ENCODE measurements at regions not wholly inside any gene's neighbourhood (a gene's known extent, or its start where the extent isn't known, plus 50 kb on each side); places are given as distances from the start of the nearest gene placed in this dataset.
A peak's percentile ranks its signal among the peaks of the same experiment; 100 is the strongest.
"Not testable (repeated sequence)": the region's sequence is repeated elsewhere in the genome, so short reads cannot be mapped to it uniquely, and the experiment has no call there.

DNA sequence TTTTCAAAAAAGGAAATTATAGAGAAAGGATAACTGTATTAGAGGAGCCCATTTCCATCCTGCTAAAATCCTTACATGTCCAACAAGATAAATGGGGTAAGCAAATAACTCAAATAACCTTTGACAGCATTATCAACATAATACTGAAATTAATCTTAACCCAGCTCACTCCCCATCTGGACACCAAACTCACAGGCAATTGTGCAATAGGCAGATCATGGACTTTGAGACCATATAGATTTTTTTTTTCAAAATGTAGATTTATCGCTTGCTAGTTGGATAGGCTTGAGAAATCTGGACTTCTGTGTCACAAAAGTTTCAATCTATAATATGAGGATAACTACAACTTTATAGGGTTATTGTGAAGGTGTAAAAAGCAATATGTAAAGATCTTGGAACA lies 134.4 kb upstream of the ASCC3 start:
- no peak for DNase-seq

DNA sequence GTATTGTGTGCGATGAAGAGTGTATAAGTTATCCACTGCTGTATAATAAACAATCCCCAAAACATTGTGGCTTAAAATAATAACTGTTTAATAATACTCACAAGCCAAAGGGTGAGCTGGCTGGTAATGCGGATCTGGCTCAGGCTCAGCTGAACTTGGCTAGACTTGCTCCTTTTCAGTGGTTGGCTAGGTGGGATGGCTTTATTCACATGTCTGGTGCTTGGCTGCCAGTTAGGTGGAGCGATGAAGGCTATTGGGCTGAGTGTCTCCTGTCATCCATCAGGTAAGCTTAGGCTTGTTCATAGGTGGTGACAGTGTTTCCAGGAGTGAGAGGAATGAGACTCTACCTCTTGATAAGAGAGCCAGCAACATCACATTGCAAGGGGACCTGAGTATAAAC lies 135.0 kb upstream of the ASCC3 start:
- no peak for DNase-seq

DNA sequence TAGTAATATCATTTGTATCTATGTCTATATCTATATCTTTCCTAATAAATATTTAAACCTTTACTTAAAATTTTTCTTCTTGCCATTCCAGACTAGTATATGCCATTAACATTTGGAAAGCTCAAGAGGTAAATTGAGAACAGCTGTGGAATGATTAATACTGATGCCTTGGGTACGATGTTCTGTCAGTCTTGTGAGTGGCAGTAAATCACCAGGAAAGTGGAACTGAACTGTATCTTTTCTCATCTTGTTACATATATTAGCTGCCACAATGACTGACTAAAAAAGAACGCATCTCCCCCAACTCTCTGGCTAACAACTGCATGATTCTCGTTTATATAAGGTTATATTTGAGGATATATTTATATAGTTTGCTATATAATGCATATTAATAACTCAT lies 137.0 kb upstream of the ASCC3 start:
- DNase-seq = no peak

DNA sequence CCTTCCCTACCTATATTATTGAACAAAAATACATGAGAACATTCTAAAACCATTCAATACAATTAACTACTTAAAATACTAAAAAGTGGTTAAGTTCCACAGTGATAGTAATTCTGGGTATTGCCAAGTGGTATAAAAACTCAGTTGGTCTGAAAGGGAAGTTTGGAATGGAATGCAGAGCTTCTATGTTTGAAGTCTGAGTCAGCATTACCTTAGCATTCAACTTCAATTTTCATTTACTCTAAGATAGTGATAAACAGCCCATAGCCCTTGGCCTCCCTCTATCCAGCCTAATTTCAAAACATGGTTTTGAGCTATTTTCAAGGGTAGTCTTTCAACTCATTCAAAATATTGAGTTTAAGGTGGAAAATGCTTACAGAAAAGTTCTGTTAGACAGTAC lies 140.4 kb upstream of the ASCC3 start:
- no peak for DNase-seq

DNA sequence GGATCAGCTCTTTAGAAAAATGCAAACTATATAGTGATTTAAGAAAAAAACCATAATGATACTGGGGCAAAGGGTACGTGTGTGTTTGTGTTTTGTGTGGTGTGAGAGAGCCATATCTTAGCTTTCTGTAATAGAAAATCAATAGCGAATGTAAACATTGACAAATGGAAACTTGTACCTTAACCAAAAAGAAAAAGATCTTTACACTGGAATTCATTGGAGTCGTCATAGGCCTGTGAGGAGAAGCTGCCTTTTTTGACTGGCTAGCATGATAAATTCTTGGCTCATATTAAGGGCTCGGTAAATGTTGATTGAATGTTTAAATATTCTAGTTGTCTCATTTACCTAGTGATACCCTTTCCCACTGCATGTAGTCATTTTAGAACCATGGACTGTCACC lies 161.8 kb upstream of the ASCC3 start:
- DNase-seq = no peak

DNA sequence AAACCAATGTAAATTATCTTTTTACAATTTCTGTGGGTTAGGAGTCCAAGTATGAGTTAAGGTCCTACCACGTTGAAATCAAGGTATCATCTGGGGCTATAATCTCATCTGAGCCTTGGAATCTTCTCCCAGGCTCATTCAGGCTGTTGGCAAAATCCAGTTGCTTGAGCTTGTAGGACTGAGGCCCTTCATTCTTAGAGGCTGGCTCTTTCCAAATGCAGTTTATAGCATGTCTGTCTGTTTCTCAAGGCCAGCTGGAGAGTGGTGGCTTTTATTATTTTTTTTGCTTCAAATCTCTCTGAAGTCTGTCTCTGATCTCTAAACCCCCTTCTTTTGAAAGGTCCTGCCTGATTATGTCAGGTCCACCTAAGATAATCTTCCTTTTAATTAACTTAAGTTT lies 177.2 kb upstream of the ASCC3 start:
- no peak for DNase-seq

DNA sequence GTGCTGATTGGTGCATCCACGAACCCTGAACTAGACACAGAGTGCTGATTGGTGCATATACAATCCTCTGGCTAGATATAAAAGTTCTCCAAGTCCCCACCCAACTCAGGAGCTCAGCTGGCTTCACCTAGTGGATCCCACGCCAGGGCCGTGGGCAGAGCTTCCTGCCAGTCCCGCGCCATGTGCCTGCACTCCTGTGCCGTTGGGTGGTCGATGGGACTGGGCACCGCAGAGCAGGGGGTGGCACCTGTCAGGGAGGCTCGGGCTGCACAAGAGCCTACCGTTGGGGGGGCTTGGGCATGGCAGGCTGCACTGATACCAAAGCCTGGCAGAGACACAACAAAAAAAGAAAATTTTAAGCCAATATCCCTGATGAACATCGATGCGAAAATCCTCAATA lies 185.4 kb upstream of the ASCC3 start:
- no peak for DNase-seq

DNA sequence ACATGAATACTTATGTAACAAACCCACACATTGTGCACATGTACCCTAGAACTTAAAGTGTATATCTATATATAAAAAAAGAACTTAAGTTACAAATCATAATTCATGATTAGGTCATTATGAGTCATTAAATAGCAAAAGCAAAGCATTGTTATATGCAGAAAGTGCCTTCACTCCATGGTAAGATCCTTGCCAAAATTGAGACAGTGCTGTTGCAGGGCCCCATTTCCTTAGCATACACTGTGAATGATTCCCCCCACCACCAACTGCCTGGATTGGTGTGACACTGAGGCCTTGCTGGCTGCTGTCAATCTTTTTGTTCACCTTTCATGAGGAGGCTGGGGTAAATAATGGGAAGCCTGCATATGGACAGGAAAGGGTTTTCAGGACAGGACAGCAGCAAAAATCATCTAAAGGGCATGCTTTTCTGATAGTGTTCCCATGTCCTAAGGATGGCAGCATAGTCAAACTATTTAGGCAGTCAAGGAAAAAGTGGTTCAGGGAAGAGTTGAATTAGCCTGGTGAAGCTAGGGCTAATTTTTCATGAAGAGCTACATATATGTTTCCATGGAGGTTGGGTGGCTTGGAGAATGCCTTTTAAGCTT lies 188.2 kb upstream of the ASCC3 start:
- DNase-seq = no peak

DNA sequence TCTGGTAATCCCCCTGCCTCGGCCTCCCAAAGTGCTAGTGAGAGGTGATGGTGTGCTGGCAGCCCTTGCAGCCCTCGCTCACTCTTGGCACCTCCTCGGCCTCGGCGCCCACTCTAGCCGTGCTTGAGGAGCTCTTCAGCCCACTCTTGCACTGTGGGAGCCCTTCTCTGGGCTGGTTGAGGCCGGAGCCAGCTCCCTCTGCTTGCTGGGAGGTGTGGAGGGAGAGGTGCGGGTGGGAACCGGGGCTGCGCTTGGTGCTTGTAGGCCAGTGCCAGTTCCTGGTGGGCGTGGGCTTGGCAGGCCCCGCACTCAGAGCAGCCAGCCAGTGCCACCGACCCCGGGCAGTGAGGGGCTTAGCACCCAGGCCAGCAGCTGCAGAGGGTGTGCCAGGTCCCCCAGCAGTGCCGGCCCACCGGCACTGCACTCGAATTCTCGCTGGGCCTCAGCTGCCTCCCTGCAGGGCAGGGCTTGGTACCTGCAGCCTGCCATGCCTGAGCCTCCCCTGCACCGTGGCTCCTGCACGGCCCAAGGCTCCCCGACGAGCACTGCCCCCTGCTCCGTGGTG lies 189.0 kb upstream of the ASCC3 start:
- no peak for DNase-seq

DNA sequence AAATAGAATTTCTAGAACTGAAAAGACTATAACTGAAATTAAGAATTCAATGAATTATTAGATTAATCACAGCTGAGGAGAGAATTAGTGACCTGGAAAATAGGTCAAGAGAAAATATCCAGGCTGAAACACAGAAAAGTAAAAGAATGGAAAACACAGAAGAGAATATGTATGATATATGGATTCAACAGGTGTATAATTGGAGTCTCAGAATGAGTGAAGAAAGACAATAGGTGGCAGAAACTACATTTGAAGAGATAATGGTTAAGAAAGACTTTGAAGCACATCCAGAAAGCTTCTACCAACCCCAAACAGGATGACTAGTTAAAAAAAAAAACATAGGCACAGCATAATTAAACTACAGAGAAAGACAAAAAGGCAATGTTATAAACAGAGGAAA lies 196.2 kb upstream of the ASCC3 start:
- no peak for DNase-seq

DNA sequence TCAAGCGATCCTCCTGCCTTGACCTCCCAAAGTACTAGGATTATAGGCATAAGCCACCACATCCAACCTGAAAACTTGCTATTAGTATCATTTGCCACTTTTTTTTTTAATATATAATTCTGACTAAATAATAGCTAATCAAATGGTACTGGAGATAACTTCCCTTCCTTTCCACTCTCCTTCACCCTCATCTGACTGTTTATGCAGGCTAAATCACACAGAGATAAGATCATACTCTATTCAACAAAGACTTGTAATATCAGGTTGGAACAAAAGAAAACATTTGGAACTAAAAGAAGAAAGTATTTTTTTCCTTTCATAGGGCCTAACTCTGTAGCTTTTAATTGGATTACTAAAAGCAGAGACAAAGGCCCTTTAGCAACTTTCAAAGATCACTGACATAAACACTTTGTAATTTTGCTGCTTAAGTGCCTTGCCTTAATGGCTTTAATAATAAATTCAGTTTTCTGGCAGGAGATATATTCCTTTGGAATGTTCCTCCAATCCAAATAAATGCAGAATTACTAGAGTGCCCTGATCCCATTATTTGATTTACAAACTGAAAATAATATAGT lies 198.7 kb upstream of the ASCC3 start:
- DNase-seq = no peak

DNA sequence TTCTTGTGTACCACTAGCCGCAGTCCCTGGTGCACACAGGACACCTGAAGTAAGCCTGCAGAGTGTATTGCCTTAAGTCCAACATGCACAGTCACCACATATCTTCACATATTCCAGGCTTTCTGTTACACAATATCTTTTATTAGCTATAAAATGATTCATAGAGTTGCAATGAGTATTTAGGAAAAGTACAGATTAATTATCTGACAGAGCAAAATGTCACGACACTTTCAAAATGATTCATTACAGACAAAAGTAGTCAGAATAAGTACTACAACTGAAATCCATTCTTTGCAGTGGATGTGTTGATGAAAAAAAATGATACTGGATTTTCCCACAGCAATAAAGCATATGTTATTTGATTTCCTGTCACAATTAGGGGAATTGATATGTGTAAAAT lies 199.5 kb upstream of the ASCC3 start:
- no peak for DNase-seq

DNA sequence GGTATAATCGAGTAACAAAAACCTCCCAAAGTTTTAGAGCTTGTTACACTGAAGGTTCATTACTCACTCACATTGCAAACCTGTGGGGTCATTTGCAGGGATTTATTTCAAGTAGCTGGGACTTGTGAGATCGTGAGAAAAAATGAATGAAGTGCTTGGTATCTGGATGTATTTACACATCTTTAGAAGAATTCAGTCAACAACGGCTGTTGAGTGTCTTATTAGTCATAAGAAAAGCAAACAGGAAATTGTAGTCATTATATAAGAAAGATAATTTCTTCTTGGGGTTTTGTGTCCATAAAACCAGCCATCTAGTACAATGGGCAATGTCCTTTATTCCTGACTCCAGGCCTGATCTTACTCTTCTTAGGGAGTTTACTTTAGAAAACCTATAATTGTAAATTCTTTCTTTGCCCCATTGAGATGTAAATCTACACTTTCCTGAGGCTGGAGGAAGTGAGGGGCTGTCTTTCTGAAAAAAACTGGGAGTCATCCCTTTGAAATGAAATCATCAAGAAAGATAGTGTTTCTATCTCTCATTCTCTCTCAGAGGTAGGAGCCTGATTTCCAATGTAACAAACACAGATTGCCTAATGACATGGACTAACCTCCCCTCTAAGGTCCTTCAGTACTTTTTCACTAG lies 202.5 kb upstream of the ASCC3 start:
- no peak for DNase-seq

DNA sequence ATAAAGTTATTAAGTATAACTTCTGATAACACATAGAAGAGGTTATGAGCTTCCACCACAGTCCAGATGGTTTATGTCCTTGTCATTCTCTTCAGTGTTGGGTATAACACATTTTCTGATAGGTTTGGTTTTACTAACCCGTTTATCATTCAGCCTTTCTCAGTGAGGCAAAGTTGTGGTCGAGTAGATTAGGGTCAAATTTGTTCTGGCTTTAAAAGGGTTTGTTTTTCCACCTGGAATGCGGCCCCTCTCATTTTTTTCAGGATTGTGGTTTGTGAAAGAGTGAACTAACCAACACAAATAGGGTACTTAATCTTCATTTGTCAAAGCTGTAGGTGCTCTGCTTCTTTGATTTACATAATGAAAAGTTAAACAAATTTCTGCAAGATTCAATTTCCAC lies 204.2 kb upstream of the ASCC3 start:
- no peak for DNase-seq

DNA sequence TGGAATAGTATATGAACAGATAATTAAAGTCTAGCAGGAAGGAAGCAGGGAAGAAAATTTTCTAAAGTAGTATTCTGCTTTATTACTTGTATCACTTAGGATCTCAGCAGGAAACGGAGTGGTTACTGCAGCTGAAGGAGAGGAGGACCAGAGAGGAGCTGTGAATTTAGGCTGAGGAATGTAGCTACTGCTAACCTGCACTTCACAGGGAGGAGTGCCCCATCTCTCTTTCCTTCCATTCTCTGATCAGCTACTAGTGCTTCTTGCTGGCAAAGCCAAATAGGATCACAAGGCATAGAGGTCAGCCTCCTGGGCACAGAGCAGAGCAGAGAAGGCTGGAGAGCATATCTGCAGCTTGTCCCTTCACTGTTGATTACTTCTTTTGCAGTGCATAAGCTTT lies 205.3 kb upstream of the ASCC3 start:
- DNase-seq = no peak

DNA sequence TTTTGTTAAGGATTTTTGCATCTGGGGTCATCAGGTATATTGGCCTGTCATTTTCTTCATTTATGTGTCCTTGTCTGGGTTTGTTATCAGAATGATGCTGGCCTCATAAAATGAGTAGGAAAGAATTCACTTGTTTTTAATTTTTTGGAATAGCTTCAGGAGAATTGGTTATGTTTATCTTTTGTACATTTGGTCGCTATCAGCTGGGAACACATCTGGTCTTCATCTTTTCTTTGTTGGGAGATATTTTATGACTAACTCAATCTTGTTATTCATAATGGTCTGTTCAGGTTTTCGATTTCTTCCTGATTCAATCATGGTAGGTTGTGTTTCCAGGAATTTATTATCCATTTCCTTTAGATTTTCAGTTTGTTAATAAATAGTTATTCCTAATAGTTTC lies 207.5 kb upstream of the ASCC3 start:
- no peak for DNase-seq

DNA sequence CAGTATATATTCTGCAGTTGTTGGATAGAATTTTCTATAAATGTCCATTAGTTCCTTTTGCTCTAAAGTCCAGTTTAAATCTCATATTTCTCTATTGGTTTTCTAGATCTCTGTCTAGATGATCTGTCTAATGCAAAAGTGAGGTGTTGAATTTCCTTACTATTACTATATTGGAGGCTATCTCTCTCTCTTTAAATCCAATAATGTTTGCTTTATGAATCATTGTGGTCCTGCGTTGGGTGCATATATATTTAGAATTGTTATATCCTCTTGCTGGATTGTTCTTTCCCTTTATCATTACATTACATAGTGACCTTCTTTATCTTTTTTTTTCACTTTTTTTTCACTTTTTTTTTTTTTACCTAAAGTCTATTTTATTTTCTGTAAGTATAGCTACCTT lies 208.5 kb upstream of the ASCC3 start:
- DNase-seq = no peak

DNA sequence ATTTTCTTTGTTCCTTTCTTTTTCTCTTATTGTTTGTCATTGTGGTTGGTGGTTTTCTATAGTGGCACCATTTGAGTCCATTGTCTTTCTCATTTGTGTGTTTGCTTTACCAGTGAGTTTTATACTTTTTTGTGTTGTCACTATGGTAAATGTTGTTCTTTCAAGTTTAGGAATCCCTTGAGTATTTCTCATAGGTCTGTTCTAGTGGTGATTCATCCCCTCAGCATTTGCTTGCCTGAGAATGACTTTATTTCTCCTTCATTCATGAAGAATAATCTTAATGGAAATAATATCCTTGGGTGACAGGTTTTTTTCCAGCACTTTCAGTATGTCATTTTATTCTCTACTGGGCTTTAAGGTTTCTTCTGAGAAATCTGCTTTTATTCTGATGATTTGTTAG lies 209.2 kb upstream of the ASCC3 start:
- no peak for DNase-seq

DNA sequence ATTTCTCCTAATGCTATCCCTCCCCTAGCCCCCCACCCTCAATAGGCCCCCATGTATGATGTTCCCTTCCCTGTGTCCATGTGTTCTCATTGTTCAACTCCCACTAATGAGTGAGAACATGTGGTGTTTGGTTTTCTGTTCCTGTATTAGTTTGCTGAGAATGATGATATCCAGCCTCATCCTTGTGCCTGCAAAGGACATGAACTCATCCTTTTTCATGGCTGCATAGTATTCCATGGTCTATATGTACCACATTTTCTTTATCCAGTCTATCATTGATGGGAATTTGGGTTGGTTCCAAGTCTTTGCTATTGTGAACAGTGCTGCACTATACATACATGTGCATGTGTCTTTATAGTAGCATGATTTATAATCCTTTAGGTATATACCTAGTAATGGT lies 217.5 kb upstream of the ASCC3 start:
- not testable (repeated sequence) for DNase-seq

DNA sequence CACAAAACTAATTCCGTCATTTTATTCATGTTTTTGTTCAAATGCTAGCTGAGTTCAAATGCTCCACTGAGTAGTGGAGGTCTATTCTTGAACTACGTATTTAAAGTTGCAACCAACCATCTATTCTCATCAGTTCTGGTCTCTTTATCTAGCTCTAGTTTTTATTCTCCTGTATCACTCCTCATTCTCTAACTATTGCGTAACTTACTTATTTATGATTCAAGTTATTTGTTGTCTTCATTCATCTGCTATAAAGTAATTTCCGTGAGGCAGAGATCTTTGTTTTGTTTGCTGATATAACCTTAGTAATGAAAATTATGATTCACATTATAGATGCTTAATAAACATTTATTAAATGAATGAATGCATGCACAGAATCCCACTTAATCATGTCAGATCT lies 221.6 kb upstream of the ASCC3 start:
- DNase-seq = no peak

DNA sequence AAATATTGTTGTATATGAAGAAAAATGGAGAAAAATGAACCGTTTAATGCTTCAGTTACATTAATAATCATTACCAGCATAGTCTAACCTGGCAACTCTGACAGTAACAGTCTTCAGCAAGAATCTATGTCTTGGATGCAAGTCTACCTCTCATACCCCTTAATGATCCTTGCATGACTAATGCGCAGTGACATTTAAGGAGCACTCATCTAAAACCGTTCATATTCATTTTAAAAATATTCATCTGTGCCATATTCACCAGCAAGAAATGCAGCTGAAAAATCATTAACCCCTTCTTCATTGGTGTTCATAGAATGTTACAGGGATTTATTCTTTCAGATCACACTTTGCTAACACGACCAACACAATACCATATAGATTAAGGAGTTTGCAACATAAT lies 227.2 kb upstream of the ASCC3 start:
- DNase-seq = no peak

DNA sequence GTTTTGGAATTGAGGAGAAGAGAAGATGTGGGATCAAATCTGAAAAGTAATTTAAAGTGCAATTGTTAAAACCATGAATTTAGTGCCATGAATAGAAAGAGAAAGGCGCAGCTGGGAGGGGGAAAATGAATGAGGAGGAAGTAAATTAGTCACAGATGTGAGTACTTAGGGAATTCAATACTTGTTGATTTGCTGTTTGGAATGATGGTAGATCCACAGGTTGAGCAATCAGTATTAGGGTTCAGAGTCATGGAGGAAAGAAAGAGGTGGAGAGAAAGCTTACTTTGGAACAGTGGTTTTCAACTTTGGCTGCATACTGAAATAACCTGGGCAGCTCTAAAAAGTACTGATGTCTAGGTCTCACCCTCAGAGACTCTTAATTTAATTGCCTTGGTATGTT lies 229.7 kb upstream of the ASCC3 start:
- DNase-seq = no peak

DNA sequence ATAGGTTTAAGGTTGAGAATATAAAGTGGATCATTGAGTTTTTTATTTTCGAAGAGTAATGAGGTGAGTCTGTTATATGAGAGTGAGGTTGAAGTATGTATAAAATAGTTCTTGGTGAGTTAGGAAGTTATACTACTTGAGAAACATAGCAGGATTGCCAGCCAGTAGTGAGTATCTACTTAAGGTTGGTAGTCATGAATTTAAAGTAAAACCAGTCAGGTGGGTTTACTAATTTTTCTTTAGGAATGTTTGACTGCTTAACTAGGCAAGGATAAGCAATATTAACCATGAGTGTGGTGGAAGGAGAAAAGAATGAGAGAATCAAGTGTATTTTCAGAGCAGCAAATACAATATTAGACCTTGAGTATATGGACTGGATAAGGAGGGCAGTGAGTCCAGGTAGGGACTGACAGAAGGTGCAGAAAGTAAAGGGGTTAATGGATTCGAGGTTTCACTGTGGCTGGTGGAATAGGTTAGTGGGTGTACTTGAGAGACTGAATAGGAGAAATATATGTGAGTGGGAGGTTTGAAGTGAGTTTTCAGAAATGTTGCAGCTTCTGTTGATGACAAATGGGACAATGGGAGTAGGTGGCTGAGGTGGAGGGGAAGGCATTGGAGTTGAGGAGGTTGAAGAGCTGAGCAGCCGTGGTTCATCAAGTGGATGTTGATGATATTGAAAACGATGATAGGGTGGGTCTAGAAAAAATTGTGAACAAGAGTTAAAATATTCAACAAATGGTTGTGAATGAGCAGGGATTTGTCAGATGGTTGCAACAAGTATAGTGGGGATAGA lies 232.5 kb upstream of the ASCC3 start:
- DNase-seq = no peak

DNA sequence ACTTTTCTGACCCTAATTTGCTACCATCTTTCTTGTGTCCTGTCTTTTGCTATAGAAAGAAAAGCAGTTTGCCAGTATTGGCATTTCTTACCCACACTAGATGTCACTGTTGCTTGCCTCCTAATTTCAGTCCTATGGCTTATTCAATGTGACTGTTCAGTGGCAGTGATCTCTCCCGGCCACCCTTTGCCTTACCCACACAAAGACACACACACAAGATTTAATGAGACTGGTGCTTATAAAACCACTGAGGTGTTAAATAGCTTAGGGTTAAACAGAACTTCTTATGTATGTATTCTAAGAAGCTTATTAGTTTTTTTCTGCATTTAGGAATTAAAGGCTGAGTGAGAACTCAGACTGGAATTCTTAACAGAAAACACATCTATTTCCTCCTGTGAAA lies 233.6 kb upstream of the ASCC3 start:
- peak; percentile 79 for DNase-seq
